CD4-positive, alpha-beta T cell treated with Interleukin-10 for 1 hour (primary cell): ENCODE measurements at regions not wholly inside any gene's neighbourhood (a gene's known extent, or its start where the extent isn't known, plus 50 kb on each side); places are given as distances from the start of the nearest gene placed in this dataset.
"Not testable (repeated sequence)": the region's sequence is repeated elsewhere in the genome, so short reads cannot be mapped to it uniquely, and the experiment has no call there.

Source experiments
- DNase-seq: peaks from one replicate; pipeline ENCODE4 v3.0.0-alpha.2; 2020

- DNase-seq: no peak
Measured at GRCh38 chr15:81813215-81813614, 232.6 kb downstream of the MEX3B start.

GRCh38 chr15:81812456-81812855, 233.4 kb downstream of the MEX3B start:
- DNase-seq: no peak

- DNase-seq: no peak
Measured at GRCh38 chr15:81811736-81812135, 234.1 kb downstream of the MEX3B start.

GRCh38 chr15:81809543-81809942, 236.3 kb downstream of the MEX3B start:
- no peak for DNase-seq

- DNase-seq: no peak
Measured at GRCh38 chr15:81807806-81808205, 238.0 kb downstream of the MEX3B start.

- no peak for DNase-seq
Measured at GRCh38 chr15:81807186-81807585, 238.6 kb downstream of the MEX3B start.

- no peak for DNase-seq
Measured at GRCh38 chr15:81795899-81796298, 249.9 kb downstream of the MEX3B start.

GRCh38 chr15:81792646-81793045, 253.2 kb downstream of the MEX3B start:
- DNase-seq: no peak

GRCh38 chr15:81791322-81791721, 254.5 kb downstream of the MEX3B start:
- DNase-seq: not testable (repeated sequence)

- DNase-seq: no peak
Measured at GRCh38 chr15:81789403-81789802, 256.4 kb downstream of the MEX3B start.

- no peak for DNase-seq
Measured at GRCh38 chr15:81786776-81787175, 259.0 kb downstream of the MEX3B start.

- no peak for DNase-seq
Measured at GRCh38 chr15:81785679-81786078, 260.1 kb downstream of the MEX3B start.

GRCh38 chr15:81785181-81785580, 260.6 kb downstream of the MEX3B start:
- DNase-seq: no peak

GRCh38 chr15:81784751-81785150, 261.1 kb downstream of the MEX3B start:
- no peak for DNase-seq

GRCh38 chr15:81783586-81783985, 262.2 kb downstream of the MEX3B start:
- DNase-seq: no peak

- DNase-seq: no peak
Measured at GRCh38 chr15:81783076-81783475, 262.7 kb downstream of the MEX3B start.

GRCh38 chr15:81781395-81781794, 264.4 kb downstream of the MEX3B start:
- no peak for DNase-seq

GRCh38 chr15:81780966-81781365, 264.9 kb downstream of the MEX3B start:
- no peak for DNase-seq

- no peak for DNase-seq
Measured at GRCh38 chr15:81779181-81779580, 266.6 kb downstream of the MEX3B start.

- no peak for DNase-seq
Measured at GRCh38 chr15:81777546-81777945, 268.3 kb downstream of the MEX3B start.

GRCh38 chr15:81776976-81777375, 268.8 kb downstream of the MEX3B start:
- no peak for DNase-seq

- DNase-seq: not testable (repeated sequence)
Measured at GRCh38 chr15:81775779-81776178, 270.0 kb downstream of the MEX3B start.

GRCh38 chr15:81774309-81774708, 271.5 kb downstream of the MEX3B start:
- no peak for DNase-seq

GRCh38 chr15:81768773-81769172, 277.0 kb downstream of the MEX3B start:
- no peak for DNase-seq

- no peak for DNase-seq
Measured at GRCh38 chr15:81766829-81767475, 278.9 kb downstream of the MEX3B start.
